WTC11 (cell line): ENCODE measurements at regions not wholly inside any gene's neighbourhood (a gene's known extent, or its start where the extent isn't known, plus 50 kb on each side); places are given as distances from the start of the nearest gene placed in this dataset.

Source experiments
- ATAC-seq: fragments of 200-7000 bp; cut with Tn5 transposase; 2 replicates; pipeline ENCODE4 v1.10.0; 2021; ENCODE audit warnings: mild to moderate bottlenecking, moderate library complexity
- CTCF ChIA-PET: fragments of 300-600 bp; sonication (Branson Sonifier 250); formaldehyde crosslinking; loops from one replicate; lab custom pipeline; 2021; ENCODE audit warnings: antibody characterized with exemption; lab: Charles Lee
- POLR2A ChIA-PET: fragments of 350-600 bp; sonication (Branson Sonifier 250); formaldehyde crosslinking; loops from one replicate; lab custom pipeline; 2021; ENCODE audit warnings: antibody characterized with exemption; lab: Charles Lee
- DNase-seq: peaks from one replicate; pipeline ENCODE4 v3.0.0; 2021; ENCODE audit warnings: low spot score
- H3K27ac Mint-ChIP-seq: 2 replicates; pipeline ENCODE4 v1.8.0; 2021; ENCODE audit warnings: mixed read lengths
- H3K27me3 Mint-ChIP-seq: 2 replicates; pipeline ENCODE4 v1.8.0; 2021; ENCODE audit warnings: low read depth, mild to moderate bottlenecking, moderate library complexity, mixed read lengths
- H3K36me3 Mint-ChIP-seq: 2 replicates; pipeline ENCODE4 v1.8.0; 2021; ENCODE audit warnings: mixed read lengths
- H3K4me1 Mint-ChIP-seq: 2 replicates; pipeline ENCODE4 v1.8.0; 2022; ENCODE audit warnings: mixed read lengths
- H3K4me3 Mint-ChIP-seq: 2 replicates; pipeline ENCODE4 v1.8.0; 2021; ENCODE audit warnings: mild to moderate bottlenecking, moderate library complexity, mixed read lengths
- H3K9me3 Mint-ChIP-seq: 2 replicates; pipeline ENCODE4 v1.8.0; 2021; ENCODE audit warnings: mixed read lengths
- CTCF ChIP-seq: fragments of 200-600 bp; IDR thresholded peaks from 2 replicates; pipeline ENCODE4 v1.8.0; 2022; ENCODE audit warnings: antibody characterized with exemption
- E2F1 ChIP-seq: sonication (generic); formaldehyde crosslinking; IDR thresholded peaks from 2 replicates; pipeline ENCODE4 v1.8.0; 2022; ENCODE audit warnings: mild to moderate bottlenecking, missing genetic modification reagents
- ELF4 ChIP-seq: sonication (generic); formaldehyde crosslinking; IDR thresholded peaks from 2 replicates; pipeline ENCODE4 v1.8.1; 2022; ENCODE audit warnings: low read depth, mild to moderate bottlenecking, moderate library complexity, missing genetic modification reagents
- EMX1 ChIP-seq: fragments of 250-450 bp; sonication (Bioruptor Pico); IDR thresholded peaks from 2 replicates; pipeline ENCODE4 v1.8.0; 2021; ENCODE audit warnings: mild to moderate bottlenecking
- ERG ChIP-seq: fragments of 250-450 bp; sonication (Bioruptor Pico); IDR thresholded peaks from 2 replicates; pipeline ENCODE4 v1.8.0; 2021; ENCODE audit warnings: mild to moderate bottlenecking
- FOXJ3 ChIP-seq: sonication (generic); formaldehyde crosslinking; IDR thresholded peaks from 2 replicates; pipeline ENCODE4 v1.9.0; 2021; ENCODE audit warnings: missing genetic modification reagents, mild to moderate bottlenecking, borderline replicate concordance
- FOXP1 ChIP-seq: sonication (generic); formaldehyde crosslinking; IDR thresholded peaks from 2 replicates; pipeline ENCODE4 v1.8.0; 2022; ENCODE audit warnings: missing genetic modification reagents, mild to moderate bottlenecking, moderate library complexity, borderline replicate concordance
- HMGXB4 ChIP-seq: sonication (generic); formaldehyde crosslinking; IDR thresholded peaks from 2 replicates; pipeline ENCODE4 v1.8.1; 2023; ENCODE audit warnings: mild to moderate bottlenecking, moderate library complexity, missing genetic modification reagents
- IRF2 ChIP-seq: sonication (generic); formaldehyde crosslinking; IDR thresholded peaks from 2 replicates; pipeline ENCODE4 v1.8.0; 2022; ENCODE audit warnings: low read depth, missing genetic modification reagents, borderline replicate concordance
- JUN ChIP-seq: sonication (generic); formaldehyde crosslinking; IDR thresholded peaks from 2 replicates; pipeline ENCODE4 v1.8.0; 2023; ENCODE audit warnings: mild to moderate bottlenecking, missing genetic modification reagents
- NFATC4 ChIP-seq: fragments of 250-450 bp; sonication (Bioruptor Pico); IDR thresholded peaks from 2 replicates; pipeline ENCODE4 v1.9.0; 2021; ENCODE audit warnings: mild to moderate bottlenecking
- NFE2L1 ChIP-seq: sonication (generic); formaldehyde crosslinking; IDR thresholded peaks from 2 replicates; pipeline ENCODE4 v1.8.1; 2023; ENCODE audit warnings: missing genetic modification reagents
- NR1H2 ChIP-seq: sonication (generic); formaldehyde crosslinking; IDR thresholded peaks from 2 replicates; pipeline ENCODE4 v1.9.0; 2021; ENCODE audit warnings: mild to moderate bottlenecking, moderate library complexity, missing genetic modification reagents
- NR2C2 ChIP-seq: sonication (generic); formaldehyde crosslinking; IDR thresholded peaks from 2 replicates; pipeline ENCODE4 v1.8.0; 2022; ENCODE audit warnings: mild to moderate bottlenecking, missing genetic modification reagents
- NR3C1 ChIP-seq: sonication (generic); formaldehyde crosslinking; conservative IDR thresholded peaks from 2 replicates; pipeline ENCODE4 v1.8.1; 2023; ENCODE audit warnings: low read depth, mild to moderate bottlenecking, missing genetic modification reagents
- OVOL2 ChIP-seq: fragments of 250-450 bp; sonication (Bioruptor Pico); IDR thresholded peaks from 2 replicates; pipeline ENCODE4 v1.9.0; 2021; ENCODE audit warnings: mild to moderate bottlenecking, borderline replicate concordance
- SMAD4 ChIP-seq: sonication (generic); formaldehyde crosslinking; IDR thresholded peaks from 2 replicates; pipeline ENCODE4 v1.8.0; 2022; ENCODE audit warnings: mild to moderate bottlenecking, missing genetic modification reagents
- TP53 ChIP-seq: sonication (generic); formaldehyde crosslinking; IDR thresholded peaks from 2 replicates; pipeline ENCODE4 v1.8.1; 2023; ENCODE audit warnings: mild to moderate bottlenecking, missing genetic modification reagents
- ZBTB21 ChIP-seq: sonication (generic); formaldehyde crosslinking; IDR thresholded peaks from 2 replicates; pipeline ENCODE4 v1.8.1; 2023; ENCODE audit warnings: mild to moderate bottlenecking, missing genetic modification reagents, borderline replicate concordance
- ZBTB43 ChIP-seq: sonication (generic); formaldehyde crosslinking; IDR thresholded peaks from 2 replicates; pipeline ENCODE4 v1.8.1; 2023; ENCODE audit warnings: mild to moderate bottlenecking, missing genetic modification reagents
- ZMAT4 ChIP-seq: fragments of 250-450 bp; sonication (Bioruptor Pico); IDR thresholded peaks from 2 replicates; pipeline ENCODE4 v1.9.0; 2021; ENCODE audit warnings: mild to moderate bottlenecking
- ZNF219 ChIP-seq: sonication (generic); formaldehyde crosslinking; IDR thresholded peaks from 2 replicates; pipeline ENCODE4 v1.8.0; 2023; ENCODE audit warnings: missing genetic modification reagents, mild to moderate bottlenecking, borderline replicate concordance
- ZNF423 ChIP-seq: fragments of 250-450 bp; sonication (Bioruptor Pico); IDR thresholded peaks from 2 replicates; pipeline ENCODE4 v2.1.2; 2022; ENCODE audit warnings: mild to moderate bottlenecking, moderate library complexity
- ZNF671 ChIP-seq: fragments of 250-450 bp; sonication (Bioruptor Pico); IDR thresholded peaks from 2 replicates; pipeline ENCODE4 v1.8.0; 2021; ENCODE audit warnings: mild to moderate bottlenecking

GRCh38 chr10:47094636-47095035, 183.4 kb downstream of the PTPN20 start (continued):
- no peak for TF ChIP-seq ERG
- no peak for TF ChIP-seq ZBTB21 (CRISPR knock-in tag)
- TF ChIP-seq ZMAT4 (CRISPR knock-in tag): no peak
- no peak for TF ChIP-seq CTCF

- DNase-seq (no peak), ATAC-seq (no peak)
- peaks cover 4% of the 10 kb centered on the region; the same call in 1 of the 2 replicates for H3K36me3 Mint-ChIP-seq
- POLR2A ChIA-PET: no interaction called here
- H3K4me3 Mint-ChIP-seq: no peak overlapping the region
- no peaks in the 10 kb centered on the region for H3K4me1 Mint-ChIP-seq
- CTCF ChIA-PET: interaction anchor here (1.4 to 1.7 kb wide), 2 partner anchors 48 to 58 kb away, joined by 5 read pairs; no protein-coding TSS in a partner anchor
- peaks cover 7% of the 10 kb centered on the region for H3K27me3 Mint-ChIP-seq
- TF ChIP-seq ZNF219 (no peak), NFE2L1 (CRISPR knock-in tag) (no peak), FOXP1 (CRISPR knock-in tag) (no peak), ZMAT4 (CRISPR knock-in tag) (no peak), NR1H2 (CRISPR knock-in tag) (no peak), TP53 (no peak), NFATC4 (CRISPR knock-in tag) (no peak), ERG (no peak), E2F1 (CRISPR knock-in tag) (no peak), NR2C2 (CRISPR knock-in tag) (no peak), ELF4 (no peak), IRF2 (no peak)
- H3K27ac Mint-ChIP-seq: no peak overlapping the region
- peaks cover 39% of the 10 kb centered on the region for H3K9me3 Mint-ChIP-seq
These were observed 184.0 kb downstream of the PTPN20 start for GRCh38 chr10:47095211-47095610.

- POLR2A ChIA-PET: no interaction called here
- TF ChIP-seq FOXJ3 (no peak), OVOL2 (CRISPR knock-in tag) (no peak), EMX1 (CRISPR knock-in tag) (no peak), JUN (no peak), NR3C1 (CRISPR knock-in tag) (no peak), ELF4 (no peak), ZNF671 (no peak), SMAD4 (CRISPR knock-in tag) (no peak), HMGXB4 (CRISPR knock-in tag) (no peak), ZNF423 (no peak), ZBTB43 (no peak)
These were observed 184.8 kb downstream of the PTPN20 start for GRCh38 chr10:47095848-47096612.

More at GRCh38 chr10:47095848-47096612, 184.8 kb downstream of the PTPN20 start:
- Mint-ChIP-seq H3K36me3 (peaks cover 4% of the 10 kb centered on the region; the same call in 1 of the 2 replicates), H3K4me1 (no peaks in the 10 kb centered on the region), H3K27ac (no peak overlapping the region), H3K4me3 (no peak overlapping the region), H3K9me3 (peaks cover 33% of the 10 kb centered on the region), H3K27me3 (peaks cover 7% of the 10 kb centered on the region)
- DNase-seq (no peak), ATAC-seq (no peak)
- CTCF ChIA-PET: interaction anchor here (1.4 to 1.7 kb wide), 2 partner anchors 48 to 57 kb away, joined by 5 read pairs; no protein-coding TSS in a partner anchor
